Panc1 (cell line): ENCODE measurements at regions not wholly inside any gene's neighbourhood (a gene's known extent, or its start where the extent isn't known, plus 50 kb on each side); places are given as distances from the start of the nearest gene placed in this dataset.

Source experiments
- ATAC-seq: fragments of 200-7000 bp; cut with Tn5 transposase; 2 replicates; pipeline ENCODE4 v1.9.1; 2020; ENCODE audit warnings: mild to moderate bottlenecking, moderate library complexity
- BruUV-seq: library from RNA; stranded (reverse); fragments of 400-500 nt; replicated peaks from 2 replicates; lab custom pipeline; 2021; lab: Mats Ljungman, UMichigan
- CTCF ChIA-PET: fragments of 300-600 bp; sonication (Branson Sonifier 250); formaldehyde crosslinking; loops from one replicate; lab custom pipeline; 2022; ENCODE audit warnings: antibody characterized with exemption; lab: Charles Lee
- POLR2A ChIA-PET: fragments of 300-600 bp; sonication (Branson Sonifier 250); formaldehyde crosslinking; loops from one replicate; lab custom pipeline; 2022; ENCODE audit warnings: antibody characterized with exemption; lab: Charles Lee
- DNase-seq: peaks from one replicate; pipeline ENCODE4 v3.0.0-alpha.2; 2010; ENCODE audit warnings: low read depth, low spot score
- H3K27ac ChIP-seq: 2 replicates; pipeline ENCODE4 v1.5.1; 2011; ENCODE audit warnings: mild to moderate bottlenecking, low read length, inconsistent platforms
- H3K27me3 ChIP-seq: fragments of 200-500 bp; sonication (Bioruptor generic); 2 replicates; pipeline ENCODE4 v1.6.0; 2014; ENCODE audit warnings: low read length, inconsistent platforms; ENCODE audit not compliant: control insufficient read depth, insufficient read depth
- H3K36me3 ChIP-seq: fragments of 200-500 bp; sonication (Bioruptor generic); 2 replicates; pipeline ENCODE4 v1.5.1; 2014; ENCODE audit warnings: inconsistent platforms, mild to moderate bottlenecking, low read length, moderate library complexity; ENCODE audit not compliant: control insufficient read depth, insufficient read depth
- H3K4me1 ChIP-seq: 2 replicates; pipeline ENCODE4 v1.5.1; 2011; ENCODE audit warnings: inconsistent platforms, mild to moderate bottlenecking, low read length, moderate library complexity; ENCODE audit not compliant: control insufficient read depth, insufficient read depth
- H3K4me3 ChIP-seq, 2 experiments: 2 replicates each; pipeline ENCODE4 v1.5.1; 2011 to 2012; ENCODE audit warnings: low read depth in 2 of 2, low read length in 2 of 2, mild to moderate bottlenecking in 2 of 2, inconsistent platforms in 1 of 2, moderate library complexity in 1 of 2
- H3K9me3 ChIP-seq: fragments of 200-500 bp; sonication (Bioruptor generic); 2 replicates; pipeline ENCODE4 v1.5.1; 2014; ENCODE audit warnings: low read depth, mild to moderate bottlenecking, inconsistent platforms, low read length, moderate library complexity; ENCODE audit not compliant: control insufficient read depth, insufficient read depth
- CTCF ChIP-seq: fragments of 450-650 bp; IDR thresholded peaks from 2 replicates; pipeline ENCODE4 v1.5.1; 2017; ENCODE audit warnings: mild to moderate bottlenecking
- POLR2AphosphoS5 ChIP-seq: IDR thresholded peaks from 2 replicates; pipeline ENCODE4 v1.6.1; 2012; ENCODE audit warnings: mild to moderate bottlenecking, low read depth, low read length, moderate library complexity
- REST ChIP-seq, 2 experiments: IDR thresholded peaks; 2 replicates each; pipeline ENCODE4 v1.6.1; 2011 to 2012; ENCODE audit warnings: low read depth in 2 of 2, control low read depth in 1 of 2, low read length in 1 of 2, mild to moderate bottlenecking in 1 of 2, moderate library complexity in 1 of 2; ENCODE audit not compliant: insufficient read depth in 1 of 2
- SIN3A ChIP-seq: IDR thresholded peaks from 2 replicates; pipeline ENCODE4 v1.6.1; 2012; ENCODE audit warnings: low read depth, mild to moderate bottlenecking, low read length, moderate library complexity, borderline replicate concordance; ENCODE audit not compliant: insufficient read depth
- TCF7L2 ChIP-seq: IDR thresholded peaks from 2 replicates; pipeline ENCODE4 v1.6.1; 2011; ENCODE audit warnings: mild to moderate bottlenecking, low read depth, low read length, inconsistent platforms
- in situ Hi-C: cut with HindIII; loops from 2 replicates; pipeline ENCODE4 v1.10.0; 2016; ENCODE audit warnings: low sequenced_read_pairs, low pct_unique_long_range_greater_than_20kb
- intact Hi-C: fragments of 100-400 bp; cut with micrococcal nuclease; formaldehyde crosslinking; loops from one replicate; pipeline ENCODE4 v1.10.0; 2022; ENCODE audit not compliant: unreplicated experiment

- H3K27ac ChIP-seq = no peak overlapping the region
- no peaks in the 10 kb centered on the region for H3K36me3 ChIP-seq
- ATAC-seq = no peak
- in situ Hi-C loops = no loop called here
- TF ChIP-seq POLR2AphosphoS5 = no peak
- TF ChIP-seq CTCF = no peak
- TF ChIP-seq TCF7L2 = no peak
- TF ChIP-seq SIN3A = no peak
- TF ChIP-seq REST (IDR thresholded peaks at IDR 0.05; ENCODE audit: insufficient read depth in 1 of 2, low read depth in 2 of 2, low read length in 1 of 2) = no peak
- no peaks in the 10 kb centered on the region for H3K9me3 ChIP-seq
- H3K4me1 ChIP-seq = no peaks in the 10 kb centered on the region
- BruUV-seq = no TSS peak
- ChIA-PET POLR2A (no interaction called here), CTCF (no interaction called here)
- intact Hi-C loops = no loop called here
- H3K4me3 ChIP-seq = no peak overlapping the region
- no peak for DNase-seq
- no peaks in the 10 kb centered on the region for H3K27me3 ChIP-seq
Observed at GRCh38 chr17:13437966-13438779, 163.6 kb downstream of the HS3ST3A1 start.

GRCh38 chr17:13435230-13435629, 166.5 kb downstream of the HS3ST3A1 start:
- no peaks in the 10 kb centered on the region for H3K9me3 ChIP-seq
- BruUV-seq = no TSS peak
- no peak overlapping the region for H3K27ac ChIP-seq
- intact Hi-C loops = no loop called here
- in situ Hi-C loops = no loop called here
- no peak overlapping the region for H3K4me3 ChIP-seq
- H3K36me3 ChIP-seq = no peaks in the 10 kb centered on the region
- POLR2A ChIA-PET = no interaction called here
- CTCF ChIA-PET = no interaction called here
- H3K4me1 ChIP-seq = no peaks in the 10 kb centered on the region
- no peak for TF ChIP-seq TCF7L2
- TF ChIP-seq SIN3A = no peak
- no peak for TF ChIP-seq CTCF
- no peak for TF ChIP-seq REST (IDR thresholded peaks at IDR 0.05; ENCODE audit: insufficient read depth in 1 of 2, low read depth in 2 of 2, low read length in 1 of 2)
- TF ChIP-seq POLR2AphosphoS5 = no peak
- ATAC-seq (no peak), DNase-seq (no peak)
- no peaks in the 10 kb centered on the region for H3K27me3 ChIP-seq
